Femur (tissue), 1 donor: ENCODE measurements at regions not wholly inside any gene's neighbourhood (a gene's known extent, or its start where the extent isn't known, plus 50 kb on each side); places are given as distances from the start of the nearest gene placed in this dataset.
"Not testable (repeated sequence)": the region's sequence is repeated elsewhere in the genome, so short reads cannot be mapped to it uniquely, and the experiment has no call there.

Source experiments
- DNase-seq: peaks from one replicate; pipeline ENCODE4 v3.0.0-alpha.2; 2017

DNA sequence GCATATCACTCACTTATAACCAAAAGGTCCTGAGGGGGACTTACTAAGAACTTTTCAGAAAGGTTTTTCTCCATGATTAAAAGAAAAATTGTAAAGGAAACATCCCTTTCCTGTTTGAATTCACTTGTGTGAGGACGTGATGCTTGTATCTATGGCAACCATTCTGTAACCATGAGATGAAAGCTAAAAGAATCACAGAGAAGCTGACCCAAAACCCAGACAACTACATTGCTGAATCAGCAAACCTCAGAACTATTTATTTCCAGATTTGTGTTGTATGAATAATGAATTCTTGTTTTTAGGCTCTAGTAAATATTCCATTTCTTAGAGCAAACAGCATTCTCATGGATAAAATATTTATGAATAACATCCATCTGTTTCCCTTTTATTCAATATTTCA lies 91.2 kb downstream of the RCHY1 start:
- DNase-seq = no peak

DNA sequence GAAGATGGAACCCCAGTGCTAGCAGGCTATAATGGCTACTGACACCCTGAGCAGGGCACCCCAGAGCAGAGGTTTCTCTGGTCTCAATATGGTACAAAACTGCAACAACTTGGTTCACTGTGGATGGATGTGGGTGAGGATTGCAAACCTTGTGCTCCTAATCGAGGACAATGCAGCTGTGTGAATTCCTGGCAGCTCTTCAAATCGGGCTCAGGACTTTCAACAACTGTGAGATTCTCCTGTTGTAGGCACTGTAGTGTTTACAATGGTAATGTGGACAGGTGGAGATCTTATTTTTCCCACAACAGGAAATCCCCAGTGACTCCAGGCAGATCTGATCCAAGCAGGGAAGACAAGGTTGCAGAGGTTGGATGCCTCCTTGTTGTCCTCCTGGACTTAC lies 101.5 kb downstream of the RCHY1 start:
- DNase-seq = no peak

DNA sequence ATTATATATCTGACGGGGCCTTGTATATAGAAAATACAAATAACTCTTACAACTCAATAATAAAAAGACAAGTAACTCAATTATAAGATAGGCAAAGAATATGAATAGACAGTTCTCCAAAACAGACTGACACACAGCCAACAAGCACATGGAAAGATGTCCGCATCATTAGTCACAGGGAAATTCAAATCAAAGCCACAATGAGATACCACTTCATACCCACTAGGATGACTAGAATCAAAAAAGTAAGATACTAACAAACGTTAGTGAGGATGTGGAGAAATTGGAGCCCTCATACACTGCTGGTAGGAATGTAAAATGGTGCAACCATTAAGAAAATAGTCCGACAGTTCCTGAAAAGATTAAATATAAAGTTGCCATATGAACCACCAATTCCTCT lies 115.7 kb downstream of the RCHY1 start:
- no peak for DNase-seq

DNA sequence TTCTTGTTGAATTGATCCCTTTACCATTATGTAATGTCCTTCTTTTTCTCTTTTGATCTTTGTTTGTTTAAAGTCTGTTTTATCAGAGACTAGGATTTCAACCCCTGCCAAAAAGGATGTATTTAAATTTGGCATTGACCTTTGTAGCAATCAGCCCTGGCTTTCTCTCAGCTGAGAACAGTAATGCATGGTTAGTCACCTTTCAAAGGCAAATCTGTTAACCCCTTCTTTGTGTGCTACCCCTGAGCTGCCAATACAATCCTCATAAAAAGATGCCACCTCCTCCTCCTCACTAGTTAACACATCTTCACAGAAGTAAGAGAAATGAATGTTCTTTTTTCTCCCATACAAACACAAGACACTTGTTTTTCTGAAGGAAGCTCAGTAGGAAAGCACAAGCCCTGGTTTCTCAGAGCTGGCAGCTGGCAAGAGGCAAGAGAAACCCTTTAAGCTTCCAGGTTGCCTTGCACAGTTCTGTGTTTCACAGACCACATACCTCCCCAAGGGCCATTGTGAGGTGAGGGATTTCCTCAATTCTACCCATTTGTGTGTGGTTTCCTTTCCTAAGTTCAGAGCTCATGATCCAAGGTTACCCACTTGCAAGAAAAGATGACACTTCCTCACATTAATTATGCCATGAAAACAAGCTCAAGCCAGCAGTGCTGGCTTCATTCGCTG lies 122.6 kb downstream of the RCHY1 start:
- DNase-seq = no peak

DNA sequence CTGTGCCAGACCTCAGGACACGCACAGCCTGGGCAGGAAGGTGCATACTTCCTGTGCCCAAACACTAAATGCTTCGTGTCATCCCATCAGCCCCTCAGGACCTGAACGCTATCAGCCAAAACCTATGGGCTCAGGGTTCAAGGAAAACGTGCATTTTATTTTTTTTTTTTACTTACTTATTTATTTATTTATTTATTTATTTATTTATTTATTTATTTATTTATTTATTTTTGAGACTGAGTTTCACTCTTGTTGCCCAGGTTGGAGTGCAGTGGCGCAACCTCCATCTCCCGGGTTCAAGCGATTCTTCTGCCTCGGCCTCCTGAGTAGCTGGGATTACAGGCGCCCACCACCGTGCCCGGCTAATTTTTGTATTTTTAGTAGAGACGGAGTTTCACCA lies 127.8 kb downstream of the RCHY1 start:
- DNase-seq = not testable (repeated sequence)

DNA sequence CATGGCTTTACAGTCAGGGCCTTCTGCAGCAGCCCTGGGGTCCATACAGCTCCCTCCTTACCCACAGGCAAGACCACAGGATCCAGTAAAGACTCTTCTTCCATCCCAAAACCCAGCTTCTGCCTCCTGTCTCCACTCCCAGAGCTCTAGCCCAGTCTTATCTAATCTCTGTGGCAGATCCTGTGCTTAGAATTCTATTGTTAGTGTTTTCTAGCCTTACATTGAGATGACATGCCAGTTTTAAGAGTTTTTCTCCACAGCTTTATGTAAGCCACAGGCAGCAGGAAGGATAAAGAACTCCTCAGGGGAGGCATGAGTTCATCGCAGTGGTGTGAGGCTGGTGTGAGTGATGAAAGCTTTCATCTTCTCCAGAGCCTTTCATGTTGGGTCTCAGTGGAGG lies 129.1 kb downstream of the RCHY1 start:
- no peak for DNase-seq

DNA sequence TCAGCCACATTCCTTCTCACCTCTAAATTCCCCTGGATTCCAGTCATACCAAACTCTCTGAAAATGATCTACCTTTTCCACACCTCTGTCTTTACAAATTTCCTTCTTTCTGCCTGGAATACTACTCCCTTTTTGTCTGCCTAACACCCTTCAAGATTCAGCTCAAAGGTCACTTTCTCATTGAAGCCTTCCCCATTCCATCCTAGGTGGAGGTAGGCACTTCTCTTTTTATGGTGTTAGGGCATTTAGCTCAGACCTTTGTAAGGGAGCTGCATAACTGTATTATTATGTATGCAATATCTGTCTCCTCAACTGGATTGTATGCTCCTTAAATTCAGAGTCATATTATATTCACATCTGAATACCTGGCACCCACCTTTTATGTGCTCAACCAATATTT lies 137.7 kb downstream of the RCHY1 start:
- DNase-seq = no peak

DNA sequence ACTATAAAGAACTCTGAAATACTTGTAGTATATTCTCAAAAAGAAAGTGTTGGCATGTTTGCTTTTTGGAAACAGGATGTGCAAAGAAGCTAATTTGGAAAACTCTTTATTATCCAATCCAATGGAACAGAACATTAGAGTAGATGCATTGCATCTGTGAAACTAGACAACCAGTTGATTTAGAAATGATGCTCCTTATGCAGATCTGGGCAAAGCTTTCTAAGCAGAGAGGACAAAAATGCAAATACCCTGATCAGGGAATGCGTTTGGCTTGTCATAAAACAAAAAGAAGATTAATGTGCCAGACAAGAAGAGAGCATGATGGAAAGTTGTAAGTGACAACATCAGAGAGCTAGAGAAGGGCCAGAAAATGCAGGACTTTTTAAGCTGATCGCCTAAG lies 142.3 kb downstream of the RCHY1 start:
- no peak for DNase-seq

DNA sequence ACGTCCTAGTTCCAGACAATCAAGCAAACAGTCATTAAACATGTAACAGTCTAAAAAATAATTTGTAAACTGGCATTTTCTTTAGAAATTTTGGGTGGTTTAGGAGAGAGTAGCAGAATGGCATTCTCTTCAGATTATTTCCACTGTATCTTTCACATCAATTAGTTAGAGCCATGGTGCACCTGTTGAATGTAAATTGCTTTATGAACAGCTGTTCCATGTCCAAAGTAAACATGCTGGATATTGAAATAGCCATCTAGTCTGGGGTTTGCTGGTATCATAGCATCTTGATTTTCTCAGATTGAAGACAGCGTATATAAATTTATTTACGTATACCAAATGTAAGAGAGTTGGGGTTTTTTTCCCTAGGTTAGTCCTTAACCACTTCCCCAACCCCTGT lies 143.6 kb downstream of the RCHY1 start:
- no peak for DNase-seq

GRCh38 chr4:75345423-75345822 lies 168.8 kb downstream of the RCHY1 start:
- DNase-seq = no peak

DNA sequence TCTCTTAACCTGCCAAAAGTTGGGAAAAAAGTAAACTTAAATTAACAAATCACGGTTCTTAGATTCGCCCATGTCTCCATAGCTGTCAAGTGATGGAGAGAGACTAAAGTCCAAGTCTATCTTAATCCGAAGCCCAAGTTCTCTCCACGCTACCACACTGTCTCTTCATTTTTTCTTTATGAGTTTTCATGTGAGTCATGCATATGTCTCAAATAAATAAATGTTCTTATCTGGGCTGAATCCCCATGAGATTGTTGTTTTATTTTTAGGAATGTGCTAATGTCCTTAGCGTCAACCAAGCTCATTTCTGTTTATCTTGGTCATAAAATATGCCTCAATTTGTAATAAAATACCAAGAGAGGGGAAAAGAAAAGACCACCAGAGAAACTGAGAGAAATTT lies 169.3 kb downstream of the RCHY1 start:
- DNase-seq = no peak

GRCh38 chr4:75343333-75343732 lies 170.9 kb downstream of the RCHY1 start:
- DNase-seq = no peak

DNA sequence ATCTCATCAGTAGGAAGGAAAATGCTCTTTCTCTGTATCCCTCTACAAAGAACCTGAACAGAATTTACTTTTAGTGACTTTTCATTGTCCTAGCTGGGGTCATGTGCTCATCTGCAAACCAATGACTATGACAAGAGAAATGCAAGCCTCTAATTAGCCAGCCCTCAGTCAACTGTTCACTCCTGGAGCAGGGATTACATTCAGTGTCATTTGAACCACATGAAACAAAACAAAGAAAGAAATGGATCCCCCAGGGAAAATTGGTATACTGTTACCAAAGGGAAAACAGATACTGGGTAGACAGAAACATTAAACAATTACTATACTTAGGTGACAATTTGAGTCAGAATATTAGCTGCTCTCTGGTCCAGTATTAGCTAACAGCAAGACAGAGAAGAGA lies 173.6 kb downstream of the RCHY1 start:
- DNase-seq = no peak

DNA sequence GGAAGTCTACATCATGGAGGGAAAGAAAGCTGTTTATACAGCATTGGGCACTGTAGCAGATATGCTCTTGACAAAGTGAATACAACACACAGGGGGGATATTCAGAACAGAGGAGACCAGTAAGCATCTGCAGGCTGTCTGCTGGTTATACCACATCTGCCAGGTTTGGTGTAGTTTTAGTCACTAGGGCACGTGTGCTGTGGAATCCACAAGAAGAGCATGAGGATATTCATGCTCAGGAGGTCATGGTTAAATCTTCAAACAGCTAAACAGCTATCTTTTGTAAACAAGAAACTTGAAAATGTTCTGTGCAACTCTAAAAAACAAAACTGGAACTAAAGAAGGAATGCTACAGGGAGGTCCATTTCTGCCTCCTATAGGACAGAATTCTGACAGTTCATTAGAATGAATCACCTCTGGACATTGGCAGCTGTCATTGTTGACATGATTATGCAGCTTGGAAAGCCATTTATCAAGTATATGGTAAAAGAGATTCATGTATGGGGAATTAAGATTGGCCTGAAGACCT lies 175.8 kb downstream of the RCHY1 start:
- DNase-seq = no peak

DNA sequence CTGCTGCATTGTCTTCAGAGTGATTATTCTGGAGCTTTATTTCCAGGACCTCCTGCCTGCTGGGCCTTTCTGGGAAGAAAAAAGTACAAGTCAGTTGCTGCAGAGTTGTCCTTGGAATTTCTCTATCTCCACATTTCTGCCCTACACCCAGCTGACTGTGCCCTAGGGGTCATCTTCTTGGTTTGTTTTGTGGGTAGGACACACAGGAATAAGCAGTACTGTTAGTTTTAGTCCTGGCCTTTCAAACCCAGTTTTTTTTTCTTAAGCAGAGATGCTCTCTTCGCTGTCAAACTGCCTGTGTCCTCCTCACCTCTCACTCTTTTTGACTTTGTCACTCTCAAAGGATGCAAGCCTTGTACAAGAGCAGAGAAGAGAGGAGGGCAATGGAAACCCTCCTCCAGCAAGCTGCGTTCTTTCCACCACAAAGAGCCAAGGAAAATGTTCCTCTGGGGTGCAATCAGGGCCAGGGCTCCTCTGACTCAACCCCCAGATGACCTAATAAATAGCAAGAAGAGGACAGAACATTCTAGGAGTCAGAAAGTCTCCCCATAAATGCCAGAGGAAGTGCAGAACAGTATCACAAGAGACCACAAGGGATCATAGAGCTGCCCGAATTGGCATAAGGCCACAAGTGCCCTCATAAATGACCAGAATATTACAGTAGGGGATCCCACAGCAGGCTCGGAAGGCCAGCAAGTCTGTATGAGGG lies 186.2 kb downstream of the RCHY1 start:
- DNase-seq = no peak

- DNase-seq = no peak
Measured at GRCh38 chr4:75325318-75325979, 188.8 kb downstream of the RCHY1 start.

DNA sequence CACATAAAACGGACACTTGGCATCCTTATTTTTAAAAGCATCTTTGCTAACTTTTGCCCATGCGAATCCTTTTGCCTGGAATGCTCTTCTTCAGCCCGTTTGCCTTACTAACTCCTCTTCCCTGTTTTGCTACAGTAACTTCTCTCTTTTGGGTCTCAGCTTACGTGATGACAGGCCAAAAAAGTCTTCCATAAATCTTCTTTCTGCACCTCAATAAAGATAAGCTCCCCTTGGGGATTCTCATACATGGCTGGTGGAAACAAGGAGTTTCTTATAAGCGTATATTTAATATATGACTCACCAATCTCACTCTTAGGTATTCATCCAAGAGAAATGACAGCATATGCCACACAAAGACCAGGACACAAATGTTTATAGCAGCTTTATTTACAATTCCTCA lies 192.7 kb downstream of the RCHY1 start:
- no peak for DNase-seq

- DNase-seq = not testable (repeated sequence)
Measured at GRCh38 chr4:75317641-75318040, 196.6 kb downstream of the RCHY1 start.

DNA sequence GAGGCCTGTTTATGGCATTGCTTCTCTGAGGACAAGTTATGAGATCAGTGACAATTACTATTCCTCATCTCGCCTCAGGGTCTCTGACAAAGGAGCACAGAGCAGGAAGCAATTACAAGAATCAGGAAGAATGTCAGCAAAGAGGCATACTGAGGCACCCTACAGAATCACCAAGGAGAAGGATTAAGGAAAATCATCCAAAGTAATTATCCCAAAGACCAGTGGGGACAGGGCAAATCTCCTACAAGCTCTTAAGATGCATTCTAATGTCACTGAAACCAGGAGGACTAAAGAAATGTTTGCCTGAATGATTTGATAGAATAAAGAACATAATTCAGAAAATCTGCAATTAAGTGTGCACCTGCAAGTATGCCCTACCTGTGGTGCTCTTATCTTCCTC lies 206.2 kb downstream of the RCHY1 start:
- no peak for DNase-seq

DNA sequence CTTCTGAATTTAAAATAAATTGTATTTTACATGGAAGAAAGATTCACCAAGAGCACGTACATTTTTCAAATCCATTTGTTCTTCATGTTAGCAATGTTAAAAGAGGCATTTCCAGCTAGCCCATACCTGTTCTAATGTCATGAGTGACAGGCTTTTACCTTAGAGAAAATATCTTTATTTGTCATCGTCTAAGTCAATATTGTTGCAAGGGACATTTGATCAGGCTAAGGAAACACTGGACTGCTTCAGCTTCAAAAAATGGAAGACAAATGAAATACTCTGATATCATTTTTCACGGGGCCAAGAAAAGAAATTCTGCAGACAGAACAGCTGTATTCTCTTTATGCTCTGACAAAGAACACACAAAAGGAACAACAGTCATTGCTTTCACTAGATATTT lies 207.7 kb downstream of the RCHY1 start:
- DNase-seq = no peak

DNA sequence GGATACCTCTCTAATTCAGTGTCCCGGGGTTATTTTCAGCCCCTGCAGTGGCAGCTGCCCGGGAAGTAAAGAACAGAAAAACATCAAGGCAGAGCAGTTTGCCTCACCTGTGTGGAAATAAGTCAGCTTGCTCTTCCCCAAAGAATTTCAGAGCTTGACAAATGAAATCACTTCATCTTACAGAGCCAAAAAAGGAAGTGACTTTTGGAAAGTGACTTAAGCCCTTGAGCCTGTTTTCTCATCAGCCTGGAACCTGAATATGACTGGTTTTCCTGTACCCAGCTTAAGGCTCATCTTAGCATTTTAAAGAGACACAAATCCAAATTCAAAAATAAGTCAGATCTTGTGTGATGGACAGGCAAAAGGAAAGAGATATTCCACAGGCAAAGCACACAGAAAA lies 211.6 kb downstream of the RCHY1 start:
- DNase-seq = no peak

DNA sequence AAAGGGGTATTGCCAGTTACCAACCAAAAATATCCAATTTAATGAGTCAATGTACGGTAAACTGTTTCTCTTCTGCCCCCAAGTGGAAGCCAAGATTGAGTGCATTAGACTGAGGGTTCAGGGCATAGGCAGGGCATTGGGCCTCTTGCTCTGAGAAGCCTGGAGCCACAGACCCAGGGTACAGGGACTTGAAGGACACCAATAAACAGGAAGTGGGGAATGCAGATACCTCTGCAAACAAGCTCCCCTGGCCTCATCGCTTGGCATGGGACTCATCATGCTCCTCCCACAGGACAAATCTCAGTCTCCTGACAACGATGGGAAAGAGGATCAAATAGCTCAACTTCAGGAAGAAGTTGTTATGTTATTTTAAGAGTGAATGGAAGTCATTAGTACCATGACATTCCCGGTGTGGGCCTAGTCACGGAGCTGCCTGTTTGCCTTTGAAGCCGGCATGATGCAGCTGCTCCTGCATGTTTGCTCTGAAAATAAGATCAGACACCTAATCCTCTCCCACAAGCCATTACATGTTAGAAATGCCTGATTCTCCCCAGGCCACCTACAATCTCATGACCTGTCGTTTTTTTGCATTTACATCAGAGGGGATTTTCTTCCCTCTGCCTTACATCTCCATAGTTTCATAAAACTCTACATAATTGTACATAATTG lies 224.2 kb downstream of the RCHY1 start:
- DNase-seq = peak; percentile 19

DNA sequence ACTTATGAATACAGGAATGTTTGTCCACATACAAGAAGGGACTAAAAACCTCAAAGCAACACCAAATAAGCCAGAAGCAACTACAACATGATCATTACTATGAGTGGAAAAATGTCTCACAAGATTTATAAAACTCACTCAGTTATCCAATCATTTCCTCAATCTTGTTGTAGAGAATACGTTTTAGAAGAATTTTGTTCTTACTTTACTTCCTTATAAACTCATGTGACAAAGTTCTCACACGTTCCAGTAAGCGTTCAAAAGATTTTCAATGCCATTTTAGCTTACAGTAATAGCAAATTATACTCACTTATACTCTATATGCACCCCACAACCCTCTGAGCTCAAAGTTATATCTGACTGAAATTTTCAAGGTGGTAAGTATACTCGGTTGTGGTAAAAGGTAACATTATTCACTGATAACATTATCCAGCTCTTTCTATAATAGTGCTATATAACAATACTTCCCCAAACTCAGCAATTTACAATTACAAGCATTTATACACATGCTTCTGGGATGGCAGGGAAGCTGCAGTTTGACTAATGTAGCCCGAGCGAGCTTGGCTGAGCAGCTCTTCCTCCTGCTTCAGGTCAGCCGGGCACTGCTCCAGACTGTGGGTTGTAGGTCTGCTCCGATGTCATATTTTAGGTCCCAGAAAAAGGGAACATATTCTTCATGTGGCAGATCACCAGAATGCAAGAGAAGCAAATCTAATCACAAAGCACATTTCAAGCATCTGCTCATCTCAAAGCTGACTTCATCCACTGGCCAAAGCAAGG lies 226.3 kb downstream of the RCHY1 start:
- no peak for DNase-seq
